ENCODE measurements at regions not wholly inside any gene's neighbourhood (a gene's known extent, or its start where the extent isn't known, plus 50 kb on each side); places are given as distances from the start of the nearest gene placed in this dataset.

GRCh38 chr4:65724973-65725372, 54.7 kb upstream of the EPHA5 start:
- TF ChIP-seq RCOR1 (IDR thresholded peaks at IDR 0.05; ENCODE audit: low read length) (no peak), EZH2phosphoT487 (IDR thresholded peaks at IDR 0.05; ENCODE audit: borderline replicate concordance, low read depth) (no peak), GATA2 (CRISPR knock-in tag; IDR thresholded peaks at IDR 0.05) (no peak), TEAD4 (IDR thresholded peaks at IDR 0.05; ENCODE audit: borderline replicate concordance, insufficient read depth) (no peak), ELF1 (IDR thresholded peaks at IDR 0.05) (no peak), JUND (IDR thresholded peaks at IDR 0.05) (no peak), RAD21 (IDR thresholded peaks at IDR 0.05; ENCODE audit: low read length) (no peak), FOSL2 (IDR thresholded peaks at IDR 0.05; ENCODE audit: borderline replicate concordance, low read depth) (no peak), ZBTB33 (IDR thresholded peaks at IDR 0.05; ENCODE audit: borderline replicate concordance, low read depth) (no peak), NRF1 (IDR thresholded peaks at IDR 0.05; ENCODE audit: low read depth, low read length) (no peak)
- TF ChIP-seq, protein P1, sequence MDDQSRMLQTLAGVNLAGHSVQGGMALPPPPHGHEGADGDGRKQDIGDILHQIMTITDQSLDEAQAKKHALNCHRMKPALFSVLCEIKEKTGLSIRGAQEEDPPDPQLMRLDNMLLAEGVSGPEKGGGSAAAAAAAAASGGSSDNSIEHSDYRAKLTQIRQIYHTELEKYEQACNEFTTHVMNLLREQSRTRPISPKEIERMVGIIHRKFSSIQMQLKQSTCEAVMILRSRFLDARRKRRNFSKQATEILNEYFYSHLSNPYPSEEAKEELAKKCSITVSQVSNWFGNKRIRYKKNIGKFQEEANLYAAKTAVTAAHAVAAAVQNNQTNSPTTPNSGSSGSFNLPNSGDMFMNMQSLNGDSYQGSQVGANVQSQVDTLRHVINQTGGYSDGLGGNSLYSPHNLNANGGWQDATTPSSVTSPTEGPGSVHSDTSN (IDR thresholded peaks at IDR 0.05), result no peak
- TF ChIP-seq, protein P2, sequence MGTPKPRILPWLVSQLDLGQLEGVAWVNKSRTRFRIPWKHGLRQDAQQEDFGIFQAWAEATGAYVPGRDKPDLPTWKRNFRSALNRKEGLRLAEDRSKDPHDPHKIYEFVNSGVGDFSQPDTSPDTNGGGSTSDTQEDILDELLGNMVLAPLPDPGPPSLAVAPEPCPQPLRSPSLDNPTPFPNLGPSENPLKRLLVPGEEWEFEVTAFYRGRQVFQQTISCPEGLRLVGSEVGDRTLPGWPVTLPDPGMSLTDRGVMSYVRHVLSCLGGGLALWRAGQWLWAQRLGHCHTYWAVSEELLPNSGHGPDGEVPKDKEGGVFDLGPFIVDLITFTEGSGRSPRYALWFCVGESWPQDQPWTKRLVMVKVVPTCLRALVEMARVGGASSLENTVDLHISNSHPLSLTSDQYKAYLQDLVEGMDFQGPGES (IDR thresholded peaks at IDR 0.05; ENCODE audit: low read depth, low read length), result no peak
- no peak overlapping the region for H3K4me2 ChIP-seq
- no peaks in the 10 kb centered on the region for H4K20me1 ChIP-seq (ENCODE audit: insufficient read depth)
- H3K4me1 ChIP-seq (ENCODE audit: control insufficient read depth in 1 of 2, insufficient read depth in 2 of 2, low read depth in 1 of 2, low read length in 1 of 2), result no peaks in the 10 kb centered on the region
- H3F3A ChIP-seq (replicated peaks; ENCODE audit: insufficient read depth), result no peaks in the 10 kb centered on the region
- H3K9me3 ChIP-seq, result no peaks in the 10 kb centered on the region
- ChIA-PET POLR2A (no interaction called here), CTCF (no interaction called here)
- 0% methylated on average over 2 of the region's 5 CpGs for WGBS (ENCODE audit: low lambda C conversion rate)
- no peaks in the 10 kb centered on the region for H3K9me2 ChIP-seq
- no peaks in the 10 kb centered on the region for H3K36me3 ChIP-seq (replicated peaks in 1 of 2; ENCODE audit: control insufficient read depth in 1 of 2, insufficient read depth in 2 of 2, low read length in 1 of 2)
- no peak overlapping the region for H3K9ac ChIP-seq
- H3K27ac ChIP-seq (ENCODE audit: low read depth in 2 of 2, low read length in 1 of 2), result no peak overlapping the region
- H2AFZ ChIP-seq (ENCODE audit: low read depth), result no peak overlapping the region
- no peaks in the 10 kb centered on the region for H3K79me2 ChIP-seq (ENCODE audit: insufficient read depth)
- DNase-seq, result no peak
- no peaks in the 10 kb centered on the region for H3K27me3 ChIP-seq (ENCODE audit: insufficient read depth)
- H3K4me3 ChIP-seq (ENCODE audit: low read depth in 2 of 2, low read length in 1 of 2), result no peak overlapping the region

Small RNA genes lying in the stretch of these regions (small RNA-seq; reads per million reads assigned to genes)
- 0 to 13.1 (median 10.3) reads per million in 7 experiments for gene MIR1269A
- gene RNU2-40P, result 0 to 1.0 (median 0) reads per million in 7 experiments
- 0 reads per million in 7 experiments for gene RNU6-699P

Measured in SK-N-SH (cell line).